ENCODE measurements at regions not wholly inside any gene's neighbourhood (a gene's known extent, or its start where the extent isn't known, plus 50 kb on each side); places are given as distances from the start of the nearest gene placed in this dataset.
"Not testable (repeated sequence)": the region's sequence is repeated elsewhere in the genome, so short reads cannot be mapped to it uniquely, and the experiment has no call there.

- DNase-seq: no peak
These were observed 63.7 kb upstream of the SYT4 start for GRCh38 chr18:43341014-43341413.

GRCh38 chr18:43350176-43350575 lies 72.9 kb upstream of the SYT4 start:
- DNase-seq: no peak

- no peak for DNase-seq
These were observed 87.2 kb upstream of the SYT4 start for GRCh38 chr18:43364535-43364934.

GRCh38 chr18:43367895-43368294 lies 90.6 kb upstream of the SYT4 start:
- no peak for DNase-seq

- DNase-seq: not testable (repeated sequence)
These were observed 92.0 kb upstream of the SYT4 start for GRCh38 chr18:43369311-43369710.

GRCh38 chr18:43372773-43373172 lies 95.5 kb upstream of the SYT4 start:
- DNase-seq: no peak

- no peak for DNase-seq
These were observed 102.9 kb upstream of the SYT4 start for GRCh38 chr18:43380104-43380672.

- DNase-seq: peak; percentile 4
These were observed 105.5 kb upstream of the SYT4 start for GRCh38 chr18:43382641-43383403.

GRCh38 chr18:43389163-43389562 lies 111.9 kb upstream of the SYT4 start:
- no peak for DNase-seq

- no peak for DNase-seq
These were observed 114.9 kb upstream of the SYT4 start for GRCh38 chr18:43392168-43392567.

- DNase-seq: no peak
These were observed 115.9 kb upstream of the SYT4 start for GRCh38 chr18:43393174-43393573.

- DNase-seq: peak; percentile 23
These were observed 119.0 kb upstream of the SYT4 start for GRCh38 chr18:43396266-43396665.

- no peak for DNase-seq
These were observed 121.3 kb upstream of the SYT4 start for GRCh38 chr18:43398601-43399000.

GRCh38 chr18:43405097-43405496 lies 127.8 kb upstream of the SYT4 start:
- DNase-seq: no peak

GRCh38 chr18:43414006-43414405 lies 136.7 kb upstream of the SYT4 start:
- DNase-seq: no peak

- no peak for DNase-seq
These were observed 142.8 kb upstream of the SYT4 start for GRCh38 chr18:43420091-43420490.

- DNase-seq: no peak
These were observed 143.7 kb upstream of the SYT4 start for GRCh38 chr18:43420950-43421349.

- DNase-seq: peak; percentile 5
These were observed 145.2 kb upstream of the SYT4 start for GRCh38 chr18:43422518-43422917.

- DNase-seq: no peak
These were observed 158.6 kb upstream of the SYT4 start for GRCh38 chr18:43435851-43436250.

- DNase-seq: no peak
These were observed 164.8 kb upstream of the SYT4 start for GRCh38 chr18:43442131-43442530.

GRCh38 chr18:43442571-43442970 lies 165.3 kb upstream of the SYT4 start:
- DNase-seq: peak; percentile 53

- DNase-seq: no peak
These were observed 188.2 kb upstream of the SYT4 start for GRCh38 chr18:43465483-43465882.

- no peak for DNase-seq
These were observed 194.6 kb upstream of the SYT4 start for GRCh38 chr18:43471873-43472272.

- no peak for DNase-seq
These were observed 203.8 kb upstream of the SYT4 start for GRCh38 chr18:43481069-43481468.

- DNase-seq: no peak
These were observed 204.8 kb upstream of the SYT4 start for GRCh38 chr18:43482136-43482535.

Measured in NCI-H1694 (cell line).